GM23338 (cell line): ENCODE measurements at regions not wholly inside any gene's neighbourhood (a gene's known extent, or its start where the extent isn't known, plus 50 kb on each side); places are given as distances from the start of the nearest gene placed in this dataset.

ENCODE experiments used
- CREB1 ChIP-seq: fragments of 250-450 bp; sonication (Bioruptor Pico); IDR thresholded peaks from 2 replicates; pipeline ENCODE4 v1.5.0; 2020; ENCODE audit warnings: low read depth, mild to moderate bottlenecking, moderate library complexity
- EZH2 ChIP-seq: fragments of 200-600 bp; sonication (generic); IDR thresholded peaks from one replicate; pipeline ENCODE4 v1.8.0; 2017; ENCODE audit warnings: antibody characterized with exemption, mild to moderate bottlenecking, low read depth; ENCODE audit not compliant: unreplicated experiment
- EZH2phosphoT487 ChIP-seq: fragments of 200-600 bp; sonication (generic); IDR thresholded peaks from one replicate; pipeline ENCODE4 v1.8.1; 2018; ENCODE audit warnings: antibody characterized with exemption; ENCODE audit not compliant: unreplicated experiment
- JUNB ChIP-seq: IDR thresholded peaks from one replicate; pipeline ENCODE4 v1.6.1; 2016; ENCODE audit warnings: antibody characterized with exemption; ENCODE audit not compliant: unreplicated experiment
- POLR2AphosphoS5 ChIP-seq: IDR thresholded peaks from 2 replicates; pipeline ENCODE4 v1.6.1; 2016; ENCODE audit warnings: antibody characterized with exemption, low read depth
- STAT1 ChIP-seq: IDR thresholded peaks from one replicate; pipeline ENCODE4 v1.6.1; 2016; ENCODE audit warnings: antibody characterized with exemption; ENCODE audit not compliant: unreplicated experiment
- ZNF331 ChIP-seq: fragments of 250-450 bp; sonication (Bioruptor Pico); IDR thresholded peaks from 2 replicates; pipeline ENCODE4 v1.5.0; 2020; ENCODE audit warnings: low read depth, mild to moderate bottlenecking, moderate library complexity
- TF ChIP-seq, protein P1 (sequence below), 2 experiments: fragments of 200-600 bp in 1 of 2; sonication (generic) in 1 of 2; conservative IDR thresholded peaks; 2 replicates each; pipeline versions ENCODE4 v1.5.1 to v1.6.1; 2016 to 2017; ENCODE audit warnings: antibody characterized with exemption in 2 of 2, low read depth in 2 of 2, mild to moderate bottlenecking in 2 of 2, moderate library complexity in 1 of 2
- TF ChIP-seq, protein P2 (sequence below): IDR thresholded peaks from one replicate; pipeline ENCODE4 v1.6.1; 2018; ENCODE audit warnings: antibody characterized with exemption; ENCODE audit not compliant: unreplicated experiment
- TF ChIP-seq, protein P3 (sequence below): fragments of 250-450 bp; sonication (Bioruptor Pico); IDR thresholded peaks from 2 replicates; pipeline ENCODE4 v1.5.0; 2020; ENCODE audit warnings: mild to moderate bottlenecking, moderate library complexity

DNA sequence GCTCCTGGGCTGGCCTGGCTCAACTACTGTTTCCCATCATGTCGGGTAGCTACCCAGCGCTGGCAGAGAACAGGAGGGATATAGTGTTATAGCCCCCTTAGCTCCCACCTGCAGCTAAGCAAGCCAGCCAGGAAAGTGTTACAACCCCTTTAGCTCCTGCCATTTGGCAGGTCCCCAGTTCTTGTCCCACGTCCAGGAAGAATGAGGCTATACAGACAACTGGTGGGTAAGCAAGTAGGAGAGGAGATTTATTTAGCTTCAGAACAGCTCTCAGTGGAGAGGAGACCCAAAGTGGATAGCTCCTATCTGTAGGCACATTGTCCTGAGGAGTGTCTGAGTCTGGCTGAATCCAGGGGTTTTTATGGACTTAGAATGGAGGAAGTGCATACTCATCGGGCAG, 741.1 kb upstream of the B3GALT2 start:
- TF ChIP-seq, protein P1, sequence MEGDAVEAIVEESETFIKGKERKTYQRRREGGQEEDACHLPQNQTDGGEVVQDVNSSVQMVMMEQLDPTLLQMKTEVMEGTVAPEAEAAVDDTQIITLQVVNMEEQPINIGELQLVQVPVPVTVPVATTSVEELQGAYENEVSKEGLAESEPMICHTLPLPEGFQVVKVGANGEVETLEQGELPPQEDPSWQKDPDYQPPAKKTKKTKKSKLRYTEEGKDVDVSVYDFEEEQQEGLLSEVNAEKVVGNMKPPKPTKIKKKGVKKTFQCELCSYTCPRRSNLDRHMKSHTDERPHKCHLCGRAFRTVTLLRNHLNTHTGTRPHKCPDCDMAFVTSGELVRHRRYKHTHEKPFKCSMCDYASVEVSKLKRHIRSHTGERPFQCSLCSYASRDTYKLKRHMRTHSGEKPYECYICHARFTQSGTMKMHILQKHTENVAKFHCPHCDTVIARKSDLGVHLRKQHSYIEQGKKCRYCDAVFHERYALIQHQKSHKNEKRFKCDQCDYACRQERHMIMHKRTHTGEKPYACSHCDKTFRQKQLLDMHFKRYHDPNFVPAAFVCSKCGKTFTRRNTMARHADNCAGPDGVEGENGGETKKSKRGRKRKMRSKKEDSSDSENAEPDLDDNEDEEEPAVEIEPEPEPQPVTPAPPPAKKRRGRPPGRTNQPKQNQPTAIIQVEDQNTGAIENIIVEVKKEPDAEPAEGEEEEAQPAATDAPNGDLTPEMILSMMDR (conservative IDR thresholded peaks at IDR 0.05; ENCODE audit: low read depth in 2 of 2) = no peak
- TF ChIP-seq POLR2AphosphoS5 (no peak), ZNF331 (no peak), EZH2 (no peak), CREB1 (CRISPR knock-in tag) (no peak), STAT1 (no peak), JUNB (no peak), EZH2phosphoT487 (no peak)
- TF ChIP-seq, protein P2, sequence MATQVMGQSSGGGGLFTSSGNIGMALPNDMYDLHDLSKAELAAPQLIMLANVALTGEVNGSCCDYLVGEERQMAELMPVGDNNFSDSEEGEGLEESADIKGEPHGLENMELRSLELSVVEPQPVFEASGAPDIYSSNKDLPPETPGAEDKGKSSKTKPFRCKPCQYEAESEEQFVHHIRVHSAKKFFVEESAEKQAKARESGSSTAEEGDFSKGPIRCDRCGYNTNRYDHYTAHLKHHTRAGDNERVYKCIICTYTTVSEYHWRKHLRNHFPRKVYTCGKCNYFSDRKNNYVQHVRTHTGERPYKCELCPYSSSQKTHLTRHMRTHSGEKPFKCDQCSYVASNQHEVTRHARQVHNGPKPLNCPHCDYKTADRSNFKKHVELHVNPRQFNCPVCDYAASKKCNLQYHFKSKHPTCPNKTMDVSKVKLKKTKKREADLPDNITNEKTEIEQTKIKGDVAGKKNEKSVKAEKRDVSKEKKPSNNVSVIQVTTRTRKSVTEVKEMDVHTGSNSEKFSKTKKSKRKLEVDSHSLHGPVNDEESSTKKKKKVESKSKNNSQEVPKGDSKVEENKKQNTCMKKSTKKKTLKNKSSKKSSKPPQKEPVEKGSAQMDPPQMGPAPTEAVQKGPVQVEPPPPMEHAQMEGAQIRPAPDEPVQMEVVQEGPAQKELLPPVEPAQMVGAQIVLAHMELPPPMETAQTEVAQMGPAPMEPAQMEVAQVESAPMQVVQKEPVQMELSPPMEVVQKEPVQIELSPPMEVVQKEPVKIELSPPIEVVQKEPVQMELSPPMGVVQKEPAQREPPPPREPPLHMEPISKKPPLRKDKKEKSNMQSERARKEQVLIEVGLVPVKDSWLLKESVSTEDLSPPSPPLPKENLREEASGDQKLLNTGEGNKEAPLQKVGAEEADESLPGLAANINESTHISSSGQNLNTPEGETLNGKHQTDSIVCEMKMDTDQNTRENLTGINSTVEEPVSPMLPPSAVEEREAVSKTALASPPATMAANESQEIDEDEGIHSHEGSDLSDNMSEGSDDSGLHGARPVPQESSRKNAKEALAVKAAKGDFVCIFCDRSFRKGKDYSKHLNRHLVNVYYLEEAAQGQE = no peak
- TF ChIP-seq, protein P3, sequence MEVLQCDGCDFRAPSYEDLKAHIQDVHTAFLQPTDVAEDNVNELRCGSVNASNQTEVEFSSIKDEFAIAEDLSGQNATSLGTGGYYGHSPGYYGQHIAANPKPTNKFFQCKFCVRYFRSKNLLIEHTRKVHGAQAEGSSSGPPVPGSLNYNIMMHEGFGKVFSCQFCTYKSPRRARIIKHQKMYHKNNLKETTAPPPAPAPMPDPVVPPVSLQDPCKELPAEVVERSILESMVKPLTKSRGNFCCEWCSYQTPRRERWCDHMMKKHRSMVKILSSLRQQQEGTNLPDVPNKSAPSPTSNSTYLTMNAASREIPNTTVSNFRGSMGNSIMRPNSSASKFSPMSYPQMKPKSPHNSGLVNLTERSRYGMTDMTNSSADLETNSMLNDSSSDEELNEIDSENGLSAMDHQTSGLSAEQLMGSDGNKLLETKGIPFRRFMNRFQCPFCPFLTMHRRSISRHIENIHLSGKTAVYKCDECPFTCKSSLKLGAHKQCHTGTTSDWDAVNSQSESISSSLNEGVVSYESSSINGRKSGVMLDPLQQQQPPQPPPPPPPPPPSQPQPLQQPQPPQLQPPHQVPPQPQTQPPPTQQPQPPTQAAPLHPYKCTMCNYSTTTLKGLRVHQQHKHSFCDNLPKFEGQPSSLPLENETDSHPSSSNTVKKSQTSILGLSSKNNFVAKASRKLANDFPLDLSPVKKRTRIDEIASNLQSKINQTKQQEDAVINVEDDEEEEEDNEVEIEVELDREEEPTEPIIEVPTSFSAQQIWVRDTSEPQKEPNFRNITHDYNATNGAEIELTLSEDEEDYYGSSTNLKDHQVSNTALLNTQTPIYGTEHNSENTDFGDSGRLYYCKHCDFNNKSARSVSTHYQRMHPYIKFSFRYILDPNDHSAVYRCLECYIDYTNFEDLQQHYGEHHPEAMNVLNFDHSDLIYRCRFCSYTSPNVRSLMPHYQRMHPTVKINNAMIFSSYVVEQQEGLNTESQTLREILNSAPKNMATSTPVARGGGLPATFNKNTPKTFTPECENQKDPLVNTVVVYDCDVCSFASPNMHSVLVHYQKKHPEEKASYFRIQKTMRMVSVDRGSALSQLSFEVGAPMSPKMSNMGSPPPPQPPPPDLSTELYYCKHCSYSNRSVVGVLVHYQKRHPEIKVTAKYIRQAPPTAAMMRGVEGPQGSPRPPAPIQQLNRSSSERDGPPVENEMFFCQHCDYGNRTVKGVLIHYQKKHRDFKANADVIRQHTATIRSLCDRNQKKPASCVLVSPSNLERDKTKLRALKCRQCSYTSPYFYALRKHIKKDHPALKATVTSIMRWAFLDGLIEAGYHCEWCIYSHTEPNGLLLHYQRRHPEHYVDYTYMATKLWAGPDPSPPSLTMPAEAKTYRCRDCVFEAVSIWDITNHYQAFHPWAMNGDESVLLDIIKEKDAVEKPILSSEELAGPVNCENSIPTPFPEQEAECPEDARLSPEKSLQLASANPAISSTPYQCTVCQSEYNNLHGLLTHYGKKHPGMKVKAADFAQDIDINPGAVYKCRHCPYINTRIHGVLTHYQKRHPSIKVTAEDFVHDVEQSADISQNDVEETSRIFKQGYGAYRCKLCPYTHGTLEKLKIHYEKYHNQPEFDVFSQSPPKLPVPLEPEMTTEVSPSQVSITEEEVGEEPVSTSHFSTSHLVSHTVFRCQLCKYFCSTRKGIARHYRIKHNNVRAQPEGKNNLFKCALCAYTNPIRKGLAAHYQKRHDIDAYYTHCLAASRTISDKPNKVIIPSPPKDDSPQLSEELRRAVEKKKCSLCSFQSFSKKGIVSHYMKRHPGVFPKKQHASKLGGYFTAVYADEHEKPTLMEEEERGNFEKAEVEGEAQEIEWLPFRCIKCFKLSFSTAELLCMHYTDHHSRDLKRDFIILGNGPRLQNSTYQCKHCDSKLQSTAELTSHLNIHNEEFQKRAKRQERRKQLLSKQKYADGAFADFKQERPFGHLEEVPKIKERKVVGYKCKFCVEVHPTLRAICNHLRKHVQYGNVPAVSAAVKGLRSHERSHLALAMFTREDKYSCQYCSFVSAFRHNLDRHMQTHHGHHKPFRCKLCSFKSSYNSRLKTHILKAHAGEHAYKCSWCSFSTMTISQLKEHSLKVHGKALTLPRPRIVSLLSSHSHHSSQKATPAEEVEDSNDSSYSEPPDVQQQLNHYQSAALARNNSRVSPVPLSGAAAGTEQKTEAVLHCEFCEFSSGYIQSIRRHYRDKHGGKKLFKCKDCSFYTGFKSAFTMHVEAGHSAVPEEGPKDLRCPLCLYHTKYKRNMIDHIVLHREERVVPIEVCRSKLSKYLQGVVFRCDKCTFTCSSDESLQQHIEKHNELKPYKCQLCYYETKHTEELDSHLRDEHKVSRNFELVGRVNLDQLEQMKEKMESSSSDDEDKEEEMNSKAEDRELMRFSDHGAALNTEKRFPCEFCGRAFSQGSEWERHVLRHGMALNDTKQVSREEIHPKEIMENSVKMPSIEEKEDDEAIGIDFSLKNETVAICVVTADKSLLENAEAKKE = no peak
